IPS-20b (cell line): ENCODE measurements at regions not wholly inside any gene's neighbourhood (a gene's known extent, or its start where the extent isn't known, plus 50 kb on each side); places are given as distances from the start of the nearest gene placed in this dataset.
"Not testable (repeated sequence)": the region's sequence is repeated elsewhere in the genome, so short reads cannot be mapped to it uniquely, and the experiment has no call there.

ENCODE experiments used
- H3K27ac ChIP-seq: one replicate; pipeline ENCODE4 v1.5.1; 2013; ENCODE audit warnings: low read length
- H3K27me3 ChIP-seq: 2 replicates; pipeline ENCODE4 v1.6.1; 2013; ENCODE audit warnings: mild to moderate bottlenecking, low read length, inconsistent platforms; ENCODE audit not compliant: insufficient read depth
- H3K36me3 ChIP-seq: 2 replicates; pipeline ENCODE4 v1.6.1; 2013; ENCODE audit warnings: low read depth, mild to moderate bottlenecking, inconsistent platforms, low read length, moderate library complexity; ENCODE audit not compliant: insufficient read depth
- H3K4me1 ChIP-seq: 2 replicates; pipeline ENCODE4 v1.6.1; 2013; ENCODE audit warnings: mild to moderate bottlenecking, control low read depth, inconsistent platforms, low read length, moderate library complexity; ENCODE audit not compliant: insufficient read depth
- H3K4me3 ChIP-seq: 2 replicates; pipeline ENCODE4 v1.5.1; 2013; ENCODE audit warnings: mild to moderate bottlenecking, low read length, inconsistent platforms
- H3K9ac ChIP-seq: 2 replicates; pipeline ENCODE4 v1.6.1; 2013; ENCODE audit warnings: low read depth, mild to moderate bottlenecking, inconsistent platforms, low read length, moderate library complexity
- H3K9me3 ChIP-seq: 2 replicates; pipeline ENCODE4 v1.6.1; 2013; ENCODE audit warnings: mild to moderate bottlenecking, low read depth, low read length, inconsistent platforms; ENCODE audit not compliant: insufficient read depth

DNA sequence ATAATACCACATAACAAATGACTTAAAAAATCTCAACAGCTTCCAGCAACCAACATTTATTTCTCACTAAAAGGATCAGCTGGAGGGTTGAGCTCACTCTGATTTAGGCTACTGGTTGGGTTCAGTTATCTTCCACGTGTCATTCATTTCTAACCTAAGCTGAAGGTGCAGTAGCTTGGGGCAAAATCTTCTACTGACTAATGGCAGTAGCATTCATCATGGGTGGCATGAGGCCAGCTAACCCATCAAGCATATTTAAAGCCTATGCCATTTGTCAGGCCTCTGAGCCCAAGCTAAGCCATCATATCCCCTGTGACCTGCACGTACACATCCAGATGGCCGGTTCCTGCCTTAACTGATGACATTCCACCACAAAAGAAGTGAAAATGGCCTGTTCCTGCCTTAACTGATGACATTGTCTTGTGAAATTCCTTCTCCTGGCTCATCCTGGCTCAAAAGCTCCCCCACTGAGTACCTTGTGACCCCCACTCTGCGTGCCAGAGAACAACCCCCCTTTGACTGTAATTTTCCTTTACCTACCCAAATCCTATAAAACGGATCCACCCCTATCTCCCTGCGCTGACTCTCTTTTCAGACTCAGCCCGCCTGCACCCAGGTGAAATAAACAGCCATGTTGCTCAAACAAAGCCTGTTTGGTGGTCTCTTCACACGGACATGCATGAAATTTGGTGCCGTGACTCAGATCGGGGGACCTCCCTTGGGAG, 324.7 kb upstream of the LMCD1 start:
- H3K4me3 ChIP-seq, H3K27me3 ChIP-seq, H3K9me3 ChIP-seq: not testable (repeated sequence)

DNA sequence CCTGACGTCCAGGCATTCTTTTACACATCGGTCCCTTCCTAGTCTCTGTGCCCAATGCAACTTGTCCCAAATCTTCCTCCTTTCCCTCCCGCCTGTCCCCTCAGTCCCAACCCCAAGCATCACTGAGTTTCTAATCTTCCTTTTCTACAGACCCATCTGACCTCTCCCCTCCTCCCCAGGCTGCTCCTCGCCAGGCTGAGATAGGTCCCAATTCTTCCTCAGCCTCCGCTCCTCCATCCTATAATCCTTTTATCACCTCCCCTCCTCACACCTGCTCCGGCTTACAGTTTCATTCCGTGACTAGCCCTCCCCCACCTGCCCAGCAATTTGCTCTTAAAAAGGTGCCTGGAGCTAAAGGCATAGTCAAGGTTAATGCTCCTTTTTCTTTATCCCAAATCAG, 323.1 kb upstream of the LMCD1 start:
- H3K4me1 ChIP-seq, H3K4me3 ChIP-seq, H3K27ac ChIP-seq, H3K27me3 ChIP-seq, H3K9me3 ChIP-seq, H3K9ac ChIP-seq, H3K36me3 ChIP-seq: not testable (repeated sequence)

More for the DNA sequence above, 324.7 kb upstream of the LMCD1 start:
- not testable (repeated sequence) for H3K27ac ChIP-seq, H3K9ac ChIP-seq, H3K4me1 ChIP-seq, H3K36me3 ChIP-seq

DNA sequence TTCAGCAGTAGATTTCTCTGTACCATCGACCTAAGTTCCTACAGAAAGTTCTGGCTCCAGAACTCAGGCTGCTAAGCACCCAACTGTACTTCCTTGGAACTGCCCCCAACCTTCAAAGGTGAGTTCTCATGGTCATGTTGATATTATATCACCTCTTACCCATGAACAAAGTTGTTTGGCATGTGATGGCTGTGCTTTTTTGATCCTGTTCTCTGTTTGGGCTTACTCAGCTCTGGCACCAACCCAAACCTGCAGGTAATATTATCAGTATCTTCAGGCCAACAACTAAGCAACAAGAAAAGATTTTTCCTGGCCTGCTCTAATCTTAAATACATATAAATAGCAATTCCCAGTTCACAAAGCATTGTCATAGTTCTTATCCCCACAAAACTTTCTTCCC, 318.7 kb upstream of the LMCD1 start:
- no peak overlapping the region for H3K27ac ChIP-seq

DNA sequence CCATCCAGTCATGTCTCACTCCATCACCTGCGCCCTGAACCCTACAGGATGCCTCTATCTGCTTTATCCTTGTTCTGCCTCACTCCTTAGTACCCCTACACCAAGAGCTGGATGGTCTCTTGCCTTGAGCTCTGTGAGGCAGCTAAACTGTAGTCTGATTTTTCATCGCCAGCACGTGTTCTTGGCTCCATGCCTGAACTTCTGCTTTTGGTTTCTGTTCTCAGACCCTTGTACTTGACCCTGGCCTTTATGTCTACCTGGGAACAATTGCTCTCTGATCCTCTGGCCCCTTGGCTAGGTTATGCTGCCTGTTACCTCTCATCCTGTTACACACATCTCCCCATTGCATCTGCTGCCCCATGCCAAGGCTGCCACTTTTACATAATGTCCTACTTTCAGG, 318.0 kb upstream of the LMCD1 start:
- H3K27me3 ChIP-seq, result no peaks in the 10 kb centered on the region
- H3K27ac ChIP-seq, result no peak overlapping the region
- H3K36me3 ChIP-seq, result no peaks in the 10 kb centered on the region
- H3K9me3 ChIP-seq, result no peaks in the 10 kb centered on the region
- 0 out of 2 replicates have a peak, but pooled peaks cover 5% of the 10 kb centered on the region for H3K4me1 ChIP-seq
- no peak overlapping the region for H3K9ac ChIP-seq
- H3K4me3 ChIP-seq, result no peak overlapping the region

More for the DNA sequence above, 318.7 kb upstream of the LMCD1 start:
- no peak overlapping the region for H3K4me3 ChIP-seq
- H3K4me1 ChIP-seq, result 0 out of 2 replicates have a peak, but pooled peaks cover 5% of the 10 kb centered on the region
- no peaks in the 10 kb centered on the region for H3K36me3 ChIP-seq
- no peaks in the 10 kb centered on the region for H3K9me3 ChIP-seq
- no peak overlapping the region for H3K9ac ChIP-seq
- no peaks in the 10 kb centered on the region for H3K27me3 ChIP-seq

DNA sequence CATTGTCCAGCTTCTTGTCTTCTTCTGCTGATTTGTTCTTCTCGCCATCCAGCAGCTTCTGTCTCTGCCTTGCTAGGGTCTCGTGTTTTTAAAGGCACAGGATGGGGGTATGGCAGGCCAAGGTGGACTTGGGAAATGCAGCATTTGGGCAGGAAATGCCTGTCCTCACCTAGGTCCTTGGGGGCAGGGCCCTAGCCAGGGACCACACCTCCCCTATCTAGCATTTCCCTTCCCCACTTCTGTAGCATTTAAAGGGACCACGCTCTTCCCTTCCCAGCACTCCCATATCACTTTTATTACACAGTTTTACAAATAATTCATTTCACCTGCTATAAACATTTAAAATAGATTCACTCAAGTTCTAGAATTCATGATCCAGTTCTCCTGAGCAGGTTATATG, 315.4 kb upstream of the LMCD1 start:
- Histone ChIP-seq H3K27ac (no peak overlapping the region), H3K36me3 (no peaks in the 10 kb centered on the region), H3K9me3 (no peaks in the 10 kb centered on the region), H3K27me3 (no peaks in the 10 kb centered on the region), H3K9ac (no peak overlapping the region), H3K4me1 (0 out of 2 replicates have a peak, but pooled peaks cover 5% of the 10 kb centered on the region), H3K4me3 (no peak overlapping the region)

DNA sequence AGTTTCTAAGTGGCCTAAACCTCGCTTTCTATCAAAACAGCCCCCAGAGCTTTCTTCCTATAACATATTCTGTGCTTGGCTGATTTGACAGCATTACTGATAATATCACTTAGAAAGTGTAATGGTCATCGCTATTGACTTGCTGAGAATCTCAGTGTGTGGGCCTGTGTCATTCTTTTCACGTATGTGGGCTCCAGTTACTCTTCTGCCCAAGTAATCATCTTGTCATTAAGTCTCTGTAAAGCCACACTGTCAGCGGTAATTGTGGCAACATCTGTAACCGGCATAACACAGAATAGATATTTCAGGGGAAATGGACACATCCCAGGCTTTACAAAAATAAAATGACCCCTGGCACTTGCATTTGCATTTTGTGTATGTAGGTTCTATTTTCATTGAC, 313.6 kb upstream of the LMCD1 start:
- Histone ChIP-seq H3K27ac (no peak overlapping the region), H3K9ac (no peak overlapping the region), H3K36me3 (no peaks in the 10 kb centered on the region), H3K4me3 (no peak overlapping the region), H3K9me3 (no peaks in the 10 kb centered on the region), H3K27me3 (no peaks in the 10 kb centered on the region), H3K4me1 (0 out of 2 replicates have a peak, but pooled peaks cover under 1% of the 10 kb centered on the region)

DNA sequence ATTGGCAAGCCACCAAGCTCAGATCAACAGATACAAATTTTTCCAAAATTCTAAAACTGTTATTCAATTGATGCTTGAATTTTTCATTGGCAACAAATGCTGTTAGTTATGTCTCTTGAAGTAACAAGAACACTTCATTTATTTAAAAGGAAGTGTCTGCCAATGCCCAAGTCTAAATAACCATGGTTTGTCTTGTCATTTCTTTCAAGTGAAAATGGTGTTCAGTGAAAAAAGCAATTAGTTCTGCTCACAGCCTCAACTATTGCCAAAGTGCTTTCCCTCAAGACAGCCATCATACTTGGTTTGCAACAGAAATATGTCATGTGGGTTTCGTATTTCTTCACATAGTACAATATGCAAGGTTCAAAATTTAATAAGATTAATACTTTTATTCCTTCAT, 312.6 kb upstream of the LMCD1 start:
- Histone ChIP-seq H3K27ac (no peak overlapping the region), H3K4me1 (no peaks in the 10 kb centered on the region), H3K9ac (no peak overlapping the region), H3K9me3 (no peaks in the 10 kb centered on the region), H3K4me3 (no peak overlapping the region), H3K36me3 (no peaks in the 10 kb centered on the region), H3K27me3 (no peaks in the 10 kb centered on the region)

DNA sequence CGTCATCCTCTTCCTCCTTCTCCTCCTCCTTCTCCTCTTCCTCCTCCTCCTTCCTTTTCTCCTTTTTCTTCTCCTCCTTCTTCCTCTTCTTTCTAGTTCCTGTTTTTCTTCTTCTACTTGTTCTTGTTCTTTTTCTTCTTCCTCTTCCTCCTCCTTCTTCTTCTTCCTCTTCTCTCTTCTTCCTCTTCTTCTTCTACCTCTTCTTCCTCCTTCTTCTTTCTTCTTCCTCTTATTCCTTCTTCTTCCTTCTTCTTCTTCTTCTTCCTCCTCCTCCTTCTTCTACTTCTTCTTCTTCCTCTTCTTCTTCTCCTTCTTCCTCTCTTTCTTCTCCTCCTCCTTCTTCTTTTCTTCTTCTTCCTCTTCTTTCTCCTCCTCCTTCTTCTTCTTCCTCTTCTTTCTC, 310.2 kb upstream of the LMCD1 start:
- H3K36me3 ChIP-seq, result no peaks in the 10 kb centered on the region
- no peak overlapping the region for H3K27ac ChIP-seq
- H3K9me3 ChIP-seq, result no peaks in the 10 kb centered on the region
- no peaks in the 10 kb centered on the region for H3K27me3 ChIP-seq
- no peak overlapping the region for H3K9ac ChIP-seq
- no peaks in the 10 kb centered on the region for H3K4me1 ChIP-seq
- no peak overlapping the region for H3K4me3 ChIP-seq

DNA sequence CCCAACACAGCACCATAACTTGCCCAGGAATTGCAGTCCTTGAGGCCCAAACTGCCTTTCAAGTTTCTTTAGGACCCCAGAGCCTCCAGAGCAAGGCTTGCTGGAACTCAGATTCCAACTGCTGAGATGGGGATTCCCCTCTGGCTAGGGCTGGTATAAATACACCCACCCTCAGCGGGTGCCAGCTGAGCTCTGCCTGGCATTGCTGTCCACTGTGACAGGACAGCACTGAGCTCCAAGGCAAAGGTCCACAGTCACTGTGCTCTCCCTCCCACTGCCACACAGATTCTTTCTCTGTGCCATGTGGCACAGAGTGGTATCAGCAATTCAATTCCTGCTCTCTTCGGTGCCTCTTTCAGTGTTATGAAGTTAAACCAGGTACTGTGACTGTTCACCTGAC, 304.2 kb upstream of the LMCD1 start:
- Histone ChIP-seq H3K4me3 (no peak overlapping the region), H3K36me3 (no peaks in the 10 kb centered on the region), H3K9ac (no peak overlapping the region), H3K4me1 (no peaks in the 10 kb centered on the region), H3K27me3 (no peaks in the 10 kb centered on the region), H3K27ac (no peak overlapping the region), H3K9me3 (no peaks in the 10 kb centered on the region)

DNA sequence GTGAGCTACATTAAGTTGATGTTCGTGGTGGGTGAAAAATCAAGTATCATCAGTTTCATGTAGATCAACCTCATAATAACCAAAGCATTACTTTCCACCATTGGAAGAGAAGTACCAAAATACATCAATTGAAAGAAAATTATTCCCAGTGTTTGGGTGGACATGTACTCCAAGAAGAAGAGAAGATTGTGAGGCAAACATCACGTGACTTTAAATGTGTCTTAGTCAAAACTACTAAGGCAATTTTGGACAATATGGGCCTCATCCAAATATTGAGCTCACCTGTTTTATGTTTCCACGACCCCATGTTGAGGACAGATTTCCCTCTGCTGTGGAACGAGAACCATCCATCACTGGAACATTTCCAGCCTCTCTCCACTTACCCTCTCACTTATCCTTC, 303.0 kb upstream of the LMCD1 start:
- Histone ChIP-seq H3K27me3 (no peaks in the 10 kb centered on the region), H3K27ac (no peak overlapping the region), H3K36me3 (no peaks in the 10 kb centered on the region), H3K9me3 (no peaks in the 10 kb centered on the region), H3K4me3 (no peak overlapping the region), H3K9ac (no peak overlapping the region), H3K4me1 (no peaks in the 10 kb centered on the region)

DNA sequence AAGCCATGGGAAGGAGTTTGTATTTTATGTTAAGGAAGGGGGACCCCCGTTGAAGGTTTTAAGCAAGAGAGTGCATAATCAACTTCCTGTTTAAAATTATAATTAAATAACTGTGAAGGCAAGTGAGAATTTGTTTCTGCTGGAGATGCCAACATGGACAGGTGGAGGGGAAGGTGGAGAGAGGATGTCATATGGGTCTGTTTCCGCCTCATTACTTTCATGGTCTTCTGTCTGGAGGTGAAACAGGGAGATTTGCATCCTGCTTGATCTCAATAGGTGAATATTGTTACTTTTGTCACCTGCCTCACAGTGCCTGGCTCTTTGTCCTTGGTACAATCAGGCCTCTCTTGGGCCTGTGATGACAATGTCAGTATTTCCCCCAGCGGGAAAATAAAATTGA, 300.6 kb upstream of the LMCD1 start:
- Histone ChIP-seq H3K36me3 (no peaks in the 10 kb centered on the region), H3K27ac (no peak overlapping the region), H3K9me3 (no peaks in the 10 kb centered on the region), H3K4me3 (no peak overlapping the region), H3K27me3 (no peaks in the 10 kb centered on the region), H3K9ac (no peak overlapping the region), H3K4me1 (no peaks in the 10 kb centered on the region)

DNA sequence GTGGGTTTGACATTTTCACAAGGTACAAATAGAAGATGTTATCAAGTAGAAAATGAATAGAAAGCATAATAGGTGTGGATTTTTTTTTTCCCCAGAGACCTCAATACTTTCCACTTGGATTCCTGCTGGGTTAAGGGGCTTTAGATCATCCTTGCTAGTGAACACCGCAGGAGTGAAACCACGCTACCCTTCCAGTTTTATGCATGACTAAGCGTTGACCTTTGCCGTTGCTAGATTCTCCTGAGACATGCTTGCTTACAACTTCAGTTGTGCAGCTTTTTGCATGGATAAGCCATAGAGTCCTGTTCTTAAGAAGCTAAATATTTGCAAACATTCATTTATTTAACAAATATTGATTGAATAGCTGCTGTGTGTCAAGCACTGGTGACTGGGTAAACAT, 299.7 kb upstream of the LMCD1 start:
- Histone ChIP-seq H3K4me1 (no peaks in the 10 kb centered on the region), H3K4me3 (no peak overlapping the region), H3K9me3 (no peaks in the 10 kb centered on the region), H3K36me3 (no peaks in the 10 kb centered on the region), H3K27ac (no peak overlapping the region), H3K9ac (no peak overlapping the region), H3K27me3 (no peaks in the 10 kb centered on the region)
